ENCODE measurements at regions not wholly inside any gene's neighbourhood (a gene's known extent, or its start where the extent isn't known, plus 50 kb on each side); places are given as distances from the start of the nearest gene placed in this dataset.

DNA sequence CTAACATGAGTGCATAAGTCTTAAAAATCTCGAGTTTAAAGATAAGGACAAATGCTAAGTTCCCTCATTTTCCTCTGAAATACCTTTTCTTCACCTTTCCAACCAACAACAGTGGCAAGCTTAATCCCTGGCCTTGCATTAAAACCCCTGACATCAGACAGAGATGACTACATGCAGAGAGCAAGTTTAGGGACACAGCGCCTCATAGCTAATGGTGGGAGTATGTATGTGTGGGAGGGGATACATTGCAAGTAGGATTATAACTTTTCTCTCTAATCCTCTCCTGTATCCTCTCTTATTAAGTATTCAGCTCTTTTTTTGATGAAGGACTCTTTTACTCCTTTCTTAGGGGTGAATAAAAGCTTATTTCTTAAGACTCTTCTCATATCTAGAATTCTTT is 547.1 kb downstream of the CCER1 start:
- H3K27ac Mint-ChIP-seq (ENCODE audit: unreplicated experiment), result no peak overlapping the region
- TF ChIP-seq, protein P1, sequence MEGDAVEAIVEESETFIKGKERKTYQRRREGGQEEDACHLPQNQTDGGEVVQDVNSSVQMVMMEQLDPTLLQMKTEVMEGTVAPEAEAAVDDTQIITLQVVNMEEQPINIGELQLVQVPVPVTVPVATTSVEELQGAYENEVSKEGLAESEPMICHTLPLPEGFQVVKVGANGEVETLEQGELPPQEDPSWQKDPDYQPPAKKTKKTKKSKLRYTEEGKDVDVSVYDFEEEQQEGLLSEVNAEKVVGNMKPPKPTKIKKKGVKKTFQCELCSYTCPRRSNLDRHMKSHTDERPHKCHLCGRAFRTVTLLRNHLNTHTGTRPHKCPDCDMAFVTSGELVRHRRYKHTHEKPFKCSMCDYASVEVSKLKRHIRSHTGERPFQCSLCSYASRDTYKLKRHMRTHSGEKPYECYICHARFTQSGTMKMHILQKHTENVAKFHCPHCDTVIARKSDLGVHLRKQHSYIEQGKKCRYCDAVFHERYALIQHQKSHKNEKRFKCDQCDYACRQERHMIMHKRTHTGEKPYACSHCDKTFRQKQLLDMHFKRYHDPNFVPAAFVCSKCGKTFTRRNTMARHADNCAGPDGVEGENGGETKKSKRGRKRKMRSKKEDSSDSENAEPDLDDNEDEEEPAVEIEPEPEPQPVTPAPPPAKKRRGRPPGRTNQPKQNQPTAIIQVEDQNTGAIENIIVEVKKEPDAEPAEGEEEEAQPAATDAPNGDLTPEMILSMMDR (IDR thresholded peaks at IDR 0.05; ENCODE audit: unreplicated experiment), result no peak
- intact Hi-C loops (cut with micrococcal nuclease; ENCODE audit: unreplicated experiment), result no loop called here
- no peak overlapping the region for H3K4me3 Mint-ChIP-seq (ENCODE audit: low read depth, unreplicated experiment)
- no TSS peak for BruUV-seq (replicated peaks)
- H3K4me1 Mint-ChIP-seq (ENCODE audit: low read depth, unreplicated experiment), result no peaks in the 10 kb centered on the region
- no peaks in the 10 kb centered on the region for H3K27me3 Mint-ChIP-seq (ENCODE audit: unreplicated experiment)
- CTCF ChIA-PET, result no interaction called here
- no peaks in the 10 kb centered on the region for H3K36me3 Mint-ChIP-seq (ENCODE audit: insufficient read depth, unreplicated experiment)
- H3K9me3 Mint-ChIP-seq (ENCODE audit: low read depth, unreplicated experiment), result peaks cover 5% of the 10 kb centered on the region
- no peak for DNase-seq

DNA sequence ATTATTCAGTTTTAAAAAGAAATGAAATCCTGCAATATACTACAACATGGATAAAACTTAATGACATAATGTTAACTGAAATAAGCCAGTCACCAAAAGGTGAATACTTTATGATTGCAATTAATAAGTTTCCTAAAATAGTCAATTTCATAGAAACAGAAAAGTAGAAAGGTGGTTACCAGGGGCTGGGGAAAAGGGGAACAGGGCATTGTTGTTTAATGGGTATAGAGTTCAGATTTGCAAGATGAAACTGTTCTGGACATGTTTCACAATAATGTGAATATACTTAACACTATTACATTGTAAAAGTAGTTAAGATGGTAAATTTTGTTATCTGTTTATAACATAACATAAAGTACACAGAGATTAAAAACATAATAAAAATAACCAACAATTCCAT is 550.9 kb downstream of the CCER1 start:
- DNase-seq, result no peak

DNA sequence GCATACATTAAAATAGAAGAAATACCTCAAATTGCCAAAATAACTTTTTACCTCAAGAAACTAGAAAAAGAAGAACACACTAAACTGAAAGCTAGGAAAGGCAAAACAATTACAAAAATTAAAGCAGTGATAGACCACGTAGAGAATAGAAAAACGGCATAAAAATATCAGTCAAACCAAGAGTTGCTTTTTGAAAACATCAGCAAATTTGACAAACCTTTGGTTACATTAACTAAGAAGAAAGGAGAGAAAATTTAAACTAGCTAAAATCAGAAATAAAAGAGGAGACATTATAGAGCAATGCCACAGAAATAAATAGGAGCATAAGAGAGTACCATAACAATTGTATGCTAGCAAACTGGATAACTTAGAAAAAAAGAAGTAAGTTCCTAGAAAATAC is 553.8 kb downstream of the CCER1 start:
- Mint-ChIP-seq H3K4me3 (ENCODE audit: low read depth, unreplicated experiment) (no peak overlapping the region), H3K27ac (ENCODE audit: unreplicated experiment) (no peak overlapping the region), H3K27me3 (ENCODE audit: unreplicated experiment) (no peaks in the 10 kb centered on the region), H3K4me1 (ENCODE audit: low read depth, unreplicated experiment) (no peaks in the 10 kb centered on the region), H3K9me3 (ENCODE audit: low read depth, unreplicated experiment) (peaks cover 24% of the 10 kb centered on the region), H3K36me3 (ENCODE audit: insufficient read depth, unreplicated experiment) (no peaks in the 10 kb centered on the region)
- DNase-seq, result no peak
- TF ChIP-seq, protein P1 (IDR thresholded peaks at IDR 0.05; ENCODE audit: unreplicated experiment), result no peak
- CTCF ChIA-PET, result no interaction called here
- intact Hi-C loops (cut with micrococcal nuclease; ENCODE audit: unreplicated experiment), result no loop called here
- BruUV-seq (replicated peaks), result no TSS peak

More for the DNA sequence above, 550.9 kb downstream of the CCER1 start:
- Mint-ChIP-seq H3K27me3 (ENCODE audit: unreplicated experiment) (no peaks in the 10 kb centered on the region), H3K36me3 (ENCODE audit: insufficient read depth, unreplicated experiment) (no peaks in the 10 kb centered on the region), H3K9me3 (ENCODE audit: low read depth, unreplicated experiment) (peaks cover 23% of the 10 kb centered on the region), H3K4me1 (ENCODE audit: low read depth, unreplicated experiment) (no peaks in the 10 kb centered on the region), H3K27ac (ENCODE audit: unreplicated experiment) (no peak overlapping the region), H3K4me3 (ENCODE audit: low read depth, unreplicated experiment) (no peak overlapping the region)
- TF ChIP-seq, protein P1 (IDR thresholded peaks at IDR 0.05; ENCODE audit: unreplicated experiment), result no peak
- BruUV-seq (replicated peaks), result no TSS peak
- intact Hi-C loops (cut with micrococcal nuclease; ENCODE audit: unreplicated experiment), result no loop called here
- CTCF ChIA-PET, result no interaction called here

DNA sequence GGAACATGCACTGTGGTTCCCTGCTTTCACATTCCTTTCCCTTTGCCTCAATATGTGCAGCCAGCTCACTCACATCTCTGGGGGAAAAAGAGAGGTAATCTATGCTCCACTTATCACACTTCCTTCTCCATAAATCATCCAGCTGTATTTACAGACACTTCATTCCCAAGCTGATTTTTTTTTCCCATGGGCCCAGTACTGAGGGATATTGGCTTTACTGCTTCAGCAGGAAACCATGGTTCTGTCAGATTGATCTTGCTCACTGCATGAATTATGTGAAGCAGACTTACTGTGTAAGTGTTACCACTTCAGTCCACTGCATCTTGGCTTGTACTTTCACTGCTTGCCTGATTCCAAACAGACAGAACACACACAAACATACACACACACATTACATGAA is 555.6 kb downstream of the CCER1 start:
- H3K27ac Mint-ChIP-seq (ENCODE audit: unreplicated experiment), result no peak overlapping the region
- H3K4me1 Mint-ChIP-seq (ENCODE audit: low read depth, unreplicated experiment), result no peaks in the 10 kb centered on the region
- no peaks in the 10 kb centered on the region for H3K27me3 Mint-ChIP-seq (ENCODE audit: unreplicated experiment)
- no peaks in the 10 kb centered on the region for H3K36me3 Mint-ChIP-seq (ENCODE audit: insufficient read depth, unreplicated experiment)
- H3K4me3 Mint-ChIP-seq (ENCODE audit: low read depth, unreplicated experiment), result no peak overlapping the region
- BruUV-seq (replicated peaks), result no TSS peak
- intact Hi-C loops (cut with micrococcal nuclease; ENCODE audit: unreplicated experiment), result no loop called here
- CTCF ChIA-PET, result no interaction called here
- TF ChIP-seq, protein P1 (IDR thresholded peaks at IDR 0.05; ENCODE audit: unreplicated experiment), result no peak
- H3K9me3 Mint-ChIP-seq (ENCODE audit: low read depth, unreplicated experiment), result peaks cover 28% of the 10 kb centered on the region
- DNase-seq, result no peak
